GM23248 (cell line): ENCODE measurements at regions not wholly inside any gene's neighbourhood (a gene's known extent, or its start where the extent isn't known, plus 50 kb on each side); places are given as distances from the start of the nearest gene placed in this dataset.

Experiments
- EZH2 ChIP-seq: fragments of 200-600 bp; sonication (generic); IDR thresholded peaks from 2 replicates; pipeline ENCODE4 v1.6.1; 2018; ENCODE audit warnings: antibody characterized with exemption, mild to moderate bottlenecking; ENCODE audit not compliant: insufficient read depth, poor library complexity, severe bottlenecking
- EZH2phosphoT487 ChIP-seq: fragments of 200-600 bp; sonication (generic); IDR thresholded peaks from 2 replicates; pipeline ENCODE4 v1.6.1; 2018; ENCODE audit warnings: antibody characterized with exemption, moderate library complexity, mild to moderate bottlenecking, low read depth; ENCODE audit not compliant: insufficient read depth

DNA sequence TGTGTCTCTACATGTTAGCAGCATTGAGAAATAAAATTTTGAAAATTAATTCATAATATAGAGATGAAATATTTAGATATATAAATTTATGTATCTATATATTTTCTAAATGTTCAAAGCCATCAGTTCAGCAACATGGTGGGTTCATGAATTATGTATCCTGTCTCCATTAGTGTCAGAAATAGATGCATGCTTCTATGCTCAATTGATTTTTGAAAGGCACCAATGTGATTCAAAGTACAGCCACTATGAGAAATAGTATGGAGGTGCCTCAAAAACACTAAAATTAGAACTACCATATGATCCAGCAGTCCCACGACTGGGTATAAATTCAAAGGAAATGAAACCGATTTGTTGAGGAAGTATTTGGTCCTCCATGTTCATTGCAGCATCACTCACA is 128.6 kb upstream of the SYN3 start:
- TF ChIP-seq EZH2 (no peak), EZH2phosphoT487 (no peak)
